ENCODE measurements at regions not wholly inside any gene's neighbourhood (a gene's known extent, or its start where the extent isn't known, plus 50 kb on each side); places are given as distances from the start of the nearest gene placed in this dataset.

DNA sequence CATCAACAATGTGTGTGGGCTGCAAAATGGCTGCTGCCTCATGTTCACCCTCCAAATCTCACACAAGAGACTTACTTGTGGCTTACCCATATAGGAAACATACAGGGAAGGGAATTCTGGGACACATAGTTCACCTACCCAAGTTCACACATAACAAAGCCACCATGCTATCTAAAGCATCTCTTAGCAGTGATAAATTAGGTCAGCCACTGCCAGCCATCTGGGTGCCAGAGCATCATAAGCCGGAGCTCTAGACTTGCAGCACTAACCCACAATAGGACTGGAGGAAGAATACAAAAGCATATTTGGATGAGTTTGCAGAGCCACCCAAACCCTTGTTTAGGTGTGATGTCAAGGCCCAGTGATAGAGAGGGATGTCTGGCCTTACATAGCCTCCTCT is 321.7 kb downstream of the SEC16B start:
- H2AK5ac ChIP-seq (ENCODE audit: low read length) = no peak overlapping the region
- no peak overlapping the region for H3K4me2 ChIP-seq (ENCODE audit: low read length)
- H4K8ac ChIP-seq (ENCODE audit: low read depth, low read length) = no peak overlapping the region
- H3K4me3 ChIP-seq (ENCODE audit: low read depth, low read length) = no peak overlapping the region
- no peaks in the 10 kb centered on the region for H3K36me3 ChIP-seq (ENCODE audit: control insufficient read depth in 1 of 2, insufficient read depth in 2 of 2, low read length in 2 of 2)
- no peaks in the 10 kb centered on the region for H3K4me1 ChIP-seq (ENCODE audit: control insufficient read depth in 1 of 2, insufficient read depth in 2 of 2, low read length in 2 of 2)
- no peak overlapping the region for H2BK12ac ChIP-seq (ENCODE audit: low read length)
- no peak overlapping the region for H4K12ac ChIP-seq (ENCODE audit: low read depth, low read length)
- H3K79me1 ChIP-seq (ENCODE audit: low read length) = no peaks in the 10 kb centered on the region
- H3K9me3 ChIP-seq (ENCODE audit: insufficient read depth, low read depth, low read length) = no peaks in the 10 kb centered on the region
- H3K9ac ChIP-seq (ENCODE audit: low read length) = no peak overlapping the region
- H3K27me3 ChIP-seq (ENCODE audit: insufficient read depth, low read length) = no peaks in the 10 kb centered on the region
- no peak overlapping the region for H3K27ac ChIP-seq (ENCODE audit: low read depth, low read length)
- no peak overlapping the region for H3K23ac ChIP-seq (ENCODE audit: low read length)
- no peaks in the 10 kb centered on the region for H3K79me2 ChIP-seq (ENCODE audit: control insufficient read depth, insufficient read depth, low read length, poor library complexity)
- no CpG with 5 or more reads among the region's 1 CpG for WGBS (ENCODE audit: extremely low coverage, insufficient coverage, insufficient read length)
- no peak overlapping the region for H4K91ac ChIP-seq (ENCODE audit: low read depth, low read length)
- no peak overlapping the region for H2BK5ac ChIP-seq (ENCODE audit: low read depth, low read length, poor library complexity)
- H3K4ac ChIP-seq (ENCODE audit: low read depth, low read length) = no peak overlapping the region
- no peak for DNase-seq
- no peak overlapping the region for H3K18ac ChIP-seq (ENCODE audit: low read length)
- H3K14ac ChIP-seq (ENCODE audit: low read length) = no peak overlapping the region
- no peak overlapping the region for H2AFZ ChIP-seq (ENCODE audit: insufficient read depth, low read length, poor library complexity)
- no peak overlapping the region for H2BK120ac ChIP-seq (ENCODE audit: insufficient read depth, low read length, poor library complexity)

DNA sequence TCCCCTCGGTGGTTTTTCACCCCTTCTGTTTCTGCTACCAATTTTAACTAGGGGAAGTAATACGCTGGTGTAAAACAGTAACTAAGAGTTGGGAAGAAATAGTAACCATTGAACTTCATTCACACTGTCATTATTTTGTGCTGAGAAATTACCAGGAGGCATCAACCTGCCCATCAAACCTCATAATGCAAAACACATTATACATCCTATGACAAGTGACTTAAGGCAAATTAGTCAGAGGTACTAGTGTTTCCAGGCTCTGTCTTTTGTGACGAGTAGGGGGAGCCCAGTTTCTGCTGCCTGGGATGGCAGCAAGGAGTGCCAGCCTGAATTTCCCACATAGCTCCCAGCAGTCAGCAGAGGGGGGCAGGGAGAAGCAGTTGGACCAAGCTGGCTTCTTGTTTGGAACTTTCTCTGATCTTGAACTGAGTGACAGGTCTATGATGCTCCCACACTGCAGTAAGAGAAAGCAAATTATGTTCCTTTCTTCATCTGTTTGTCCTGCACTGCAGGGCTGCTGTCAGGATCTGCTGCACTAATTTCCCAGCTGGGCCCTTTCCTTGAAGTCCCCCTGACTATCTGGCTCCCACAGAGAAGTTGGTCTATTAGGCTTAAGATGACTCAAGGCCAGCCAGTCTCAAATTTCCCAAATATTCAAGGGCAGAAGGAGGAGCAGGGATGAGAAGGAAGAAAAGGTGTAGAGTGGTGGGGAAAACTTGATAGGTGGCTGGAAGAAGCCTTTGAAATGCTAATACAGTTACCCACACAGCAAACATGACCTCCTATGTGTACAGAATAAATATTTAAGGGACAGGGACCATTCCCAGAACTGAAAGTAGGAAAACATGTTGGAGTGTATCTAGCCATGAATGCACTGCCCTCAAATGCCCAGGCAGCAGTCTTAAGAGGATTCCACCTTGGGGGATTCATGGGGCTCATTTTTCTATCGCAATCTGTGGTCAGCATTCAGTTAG is 322.8 kb downstream of the SEC16B start:
- Histone ChIP-seq H3K4me3 (ENCODE audit: low read depth, low read length) (no peak overlapping the region), H3K79me2 (ENCODE audit: control insufficient read depth, insufficient read depth, low read length, poor library complexity) (no peaks in the 10 kb centered on the region), H3K18ac (ENCODE audit: low read length) (no peak overlapping the region), H3K4ac (ENCODE audit: low read depth, low read length) (no peak overlapping the region), H3K4me2 (ENCODE audit: low read length) (no peak overlapping the region), H3K4me1 (ENCODE audit: control insufficient read depth in 1 of 2, insufficient read depth in 2 of 2, low read length in 2 of 2) (no peaks in the 10 kb centered on the region), H3K36me3 (ENCODE audit: control insufficient read depth in 1 of 2, insufficient read depth in 2 of 2, low read length in 2 of 2) (no peaks in the 10 kb centered on the region), H3K27ac (ENCODE audit: low read depth, low read length) (no peak overlapping the region), H4K8ac (ENCODE audit: low read depth, low read length) (no peak overlapping the region), H3K79me1 (ENCODE audit: low read length) (no peaks in the 10 kb centered on the region), H3K9ac (ENCODE audit: low read length) (no peak overlapping the region), H2AFZ (ENCODE audit: insufficient read depth, low read length, poor library complexity) (no peak overlapping the region), H2AK5ac (ENCODE audit: low read length) (no peak overlapping the region), H3K14ac (ENCODE audit: low read length) (no peak overlapping the region), H2BK5ac (ENCODE audit: low read depth, low read length, poor library complexity) (no peak overlapping the region), H3K23ac (ENCODE audit: low read length) (no peak overlapping the region), H3K9me3 (ENCODE audit: insufficient read depth, low read depth, low read length) (no peaks in the 10 kb centered on the region), H4K91ac (ENCODE audit: low read depth, low read length) (no peak overlapping the region), H3K27me3 (ENCODE audit: insufficient read depth, low read length) (no peaks in the 10 kb centered on the region), H2BK12ac (ENCODE audit: low read length) (no peak overlapping the region), H4K12ac (ENCODE audit: low read depth, low read length) (no peak overlapping the region), H2BK120ac (ENCODE audit: insufficient read depth, low read length, poor library complexity) (no peak overlapping the region)
- no CpG with 5 or more reads among the region's 4 CpGs for WGBS (ENCODE audit: extremely low coverage, insufficient coverage, insufficient read length)
- DNase-seq = no peak

- Histone ChIP-seq H2AFZ (ENCODE audit: insufficient read depth, low read length, poor library complexity) (no peak overlapping the region), H4K12ac (ENCODE audit: low read depth, low read length) (no peak overlapping the region), H3K79me1 (ENCODE audit: low read length) (no peaks in the 10 kb centered on the region), H2BK5ac (ENCODE audit: low read depth, low read length, poor library complexity) (no peak overlapping the region), H2AK5ac (ENCODE audit: low read length) (no peak overlapping the region), H3K79me2 (ENCODE audit: control insufficient read depth, insufficient read depth, low read length, poor library complexity) (no peaks in the 10 kb centered on the region), H3K27me3 (ENCODE audit: insufficient read depth, low read length) (no peaks in the 10 kb centered on the region), H3K4me1 (ENCODE audit: control insufficient read depth in 1 of 2, insufficient read depth in 2 of 2, low read length in 2 of 2) (no peaks in the 10 kb centered on the region), H3K14ac (ENCODE audit: low read length) (no peak overlapping the region), H3K9me3 (ENCODE audit: insufficient read depth, low read depth, low read length) (no peaks in the 10 kb centered on the region), H3K36me3 (ENCODE audit: control insufficient read depth in 1 of 2, insufficient read depth in 2 of 2, low read length in 2 of 2) (no peaks in the 10 kb centered on the region), H4K8ac (ENCODE audit: low read depth, low read length) (no peak overlapping the region), H2BK120ac (ENCODE audit: insufficient read depth, low read length, poor library complexity) (no peak overlapping the region), H3K4ac (ENCODE audit: low read depth, low read length) (no peak overlapping the region), H4K91ac (ENCODE audit: low read depth, low read length) (no peak overlapping the region), H3K18ac (ENCODE audit: low read length) (no peak overlapping the region), H3K23ac (ENCODE audit: low read length) (no peak overlapping the region), H3K27ac (ENCODE audit: low read depth, low read length) (no peak overlapping the region), H3K4me3 (ENCODE audit: low read depth, low read length) (no peak overlapping the region), H2BK12ac (ENCODE audit: low read length) (no peak overlapping the region), H3K9ac (ENCODE audit: low read length) (no peak overlapping the region), H3K4me2 (ENCODE audit: low read length) (no peak overlapping the region)
- WGBS (ENCODE audit: extremely low coverage, insufficient coverage, insufficient read length) = no CpG with 5 or more reads among the region's 6 CpGs
- no peak for DNase-seq
Observed at GRCh38 chr1:177645491-177646190, 324.2 kb downstream of the SEC16B start.

DNA sequence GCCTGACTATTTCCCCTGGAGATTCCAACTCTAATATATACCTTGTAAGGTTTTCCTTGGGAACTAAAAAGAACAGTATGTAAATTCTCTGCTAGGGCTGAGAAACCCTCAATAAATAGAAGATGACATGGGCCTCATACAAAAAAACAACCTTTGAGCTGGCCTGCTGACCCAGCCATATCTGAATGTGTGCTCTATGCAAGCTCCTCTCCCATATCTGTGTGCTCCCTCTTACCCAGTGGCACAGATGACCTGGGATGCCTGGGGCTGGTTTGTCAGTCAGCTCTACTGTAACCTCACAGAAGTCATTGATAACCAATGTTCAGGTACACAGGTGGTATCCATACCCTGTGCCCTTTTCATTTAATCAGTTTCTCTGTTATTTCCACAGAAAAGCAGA is 329.2 kb downstream of the SEC16B start:
- Histone ChIP-seq H3K9me3 (ENCODE audit: insufficient read depth, low read depth, low read length) (no peaks in the 10 kb centered on the region), H4K91ac (ENCODE audit: low read depth, low read length) (no peak overlapping the region), H4K8ac (ENCODE audit: low read depth, low read length) (no peak overlapping the region), H2BK12ac (ENCODE audit: low read length) (no peak overlapping the region), H3K4ac (ENCODE audit: low read depth, low read length) (no peak overlapping the region), H3K18ac (ENCODE audit: low read length) (no peak overlapping the region), H4K12ac (ENCODE audit: low read depth, low read length) (no peak overlapping the region), H3K4me3 (ENCODE audit: low read depth, low read length) (no peak overlapping the region), H2AK5ac (ENCODE audit: low read length) (no peak overlapping the region), H3K9ac (ENCODE audit: low read length) (no peak overlapping the region), H3K14ac (ENCODE audit: low read length) (no peak overlapping the region), H2BK5ac (ENCODE audit: low read depth, low read length, poor library complexity) (no peak overlapping the region), H2BK120ac (ENCODE audit: insufficient read depth, low read length, poor library complexity) (no peak overlapping the region), H3K27ac (ENCODE audit: low read depth, low read length) (no peak overlapping the region), H2AFZ (ENCODE audit: insufficient read depth, low read length, poor library complexity) (no peak overlapping the region), H3K36me3 (ENCODE audit: control insufficient read depth in 1 of 2, insufficient read depth in 2 of 2, low read length in 2 of 2) (no peaks in the 10 kb centered on the region), H3K4me1 (ENCODE audit: control insufficient read depth in 1 of 2, insufficient read depth in 2 of 2, low read length in 2 of 2) (no peaks in the 10 kb centered on the region), H3K79me1 (ENCODE audit: low read length) (no peaks in the 10 kb centered on the region), H3K4me2 (ENCODE audit: low read length) (no peak overlapping the region), H3K23ac (ENCODE audit: low read length) (no peak overlapping the region), H3K79me2 (ENCODE audit: control insufficient read depth, insufficient read depth, low read length, poor library complexity) (no peaks in the 10 kb centered on the region), H3K27me3 (ENCODE audit: insufficient read depth, low read length) (no peaks in the 10 kb centered on the region)
- DNase-seq = no peak
